ENCODE measurements at regions not wholly inside any gene's neighbourhood (a gene's known extent, or its start where the extent isn't known, plus 50 kb on each side); places are given as distances from the start of the nearest gene placed in this dataset.

GRCh38 chr1:222912730-222913129, 97.9 kb downstream of the DISP1 start:
- no peak for DNase-seq (ENCODE audit: low spot score)

- no peak for DNase-seq (ENCODE audit: low spot score)
These were observed 100.2 kb downstream of the DISP1 start for GRCh38 chr1:222914861-222915632.

- no peak for DNase-seq (ENCODE audit: low spot score)
These were observed 101.3 kb downstream of the DISP1 start for GRCh38 chr1:222916100-222916499.

- DNase-seq (ENCODE audit: low spot score): no peak
These were observed 104.1 kb downstream of the DISP1 start for GRCh38 chr1:222918801-222919477.

GRCh38 chr1:222919478-222919865, 104.6 kb downstream of the DISP1 start:
- no peak for DNase-seq (ENCODE audit: low spot score)

GRCh38 chr1:222920169-222920568, 105.3 kb downstream of the DISP1 start:
- DNase-seq (ENCODE audit: low spot score): no peak

- no peak for DNase-seq (ENCODE audit: low spot score)
These were observed 107.1 kb downstream of the DISP1 start for GRCh38 chr1:222921945-222922344.

- DNase-seq (ENCODE audit: low spot score): no peak
These were observed 108.7 kb downstream of the DISP1 start for GRCh38 chr1:222923506-222923905.

GRCh38 chr1:222924136-222924706, 109.4 kb downstream of the DISP1 start:
- no peak for DNase-seq (ENCODE audit: low spot score)

GRCh38 chr1:222926566-222926965, 111.7 kb downstream of the DISP1 start:
- DNase-seq (ENCODE audit: low spot score): no peak

GRCh38 chr1:222927031-222927430, 112.2 kb downstream of the DISP1 start:
- DNase-seq (ENCODE audit: low spot score): no peak

- DNase-seq (ENCODE audit: low spot score): peak; percentile 73
These were observed 113.4 kb downstream of the DISP1 start for GRCh38 chr1:222928212-222928611.

- no peak for DNase-seq (ENCODE audit: low spot score)
These were observed 115.2 kb downstream of the DISP1 start for GRCh38 chr1:222930070-222930469.

GRCh38 chr1:222931023-222931422, 116.2 kb downstream of the DISP1 start:
- no peak for DNase-seq (ENCODE audit: low spot score)

- no peak for DNase-seq (ENCODE audit: low spot score)
These were observed 118.4 kb downstream of the DISP1 start for GRCh38 chr1:222933273-222933672.

GRCh38 chr1:222935239-222935900, 120.5 kb downstream of the DISP1 start:
- DNase-seq (ENCODE audit: low spot score): no peak

- DNase-seq (ENCODE audit: low spot score): no peak
These were observed 121.2 kb downstream of the DISP1 start for GRCh38 chr1:222936042-222936441.

- no peak for DNase-seq (ENCODE audit: low spot score)
These were observed 124.1 kb downstream of the DISP1 start for GRCh38 chr1:222938986-222939385.

GRCh38 chr1:222940095-222940494, 125.3 kb downstream of the DISP1 start:
- DNase-seq (ENCODE audit: low spot score): no peak

- no peak for DNase-seq (ENCODE audit: low spot score)
These were observed 126.1 kb downstream of the DISP1 start for GRCh38 chr1:222940906-222941305.

GRCh38 chr1:222941425-222941824, 126.6 kb downstream of the DISP1 start:
- no peak for DNase-seq (ENCODE audit: low spot score)

GRCh38 chr1:222946436-222946835, 131.6 kb downstream of the DISP1 start:
- DNase-seq (ENCODE audit: low spot score): no peak

- DNase-seq (ENCODE audit: low spot score): no peak
These were observed 133.2 kb downstream of the DISP1 start for GRCh38 chr1:222948079-222948478.

Data from iPS-NIHi11 (cell line).